ENCODE measurements at regions not wholly inside any gene's neighbourhood (a gene's known extent, or its start where the extent isn't known, plus 50 kb on each side); places are given as distances from the start of the nearest gene placed in this dataset.

DNA sequence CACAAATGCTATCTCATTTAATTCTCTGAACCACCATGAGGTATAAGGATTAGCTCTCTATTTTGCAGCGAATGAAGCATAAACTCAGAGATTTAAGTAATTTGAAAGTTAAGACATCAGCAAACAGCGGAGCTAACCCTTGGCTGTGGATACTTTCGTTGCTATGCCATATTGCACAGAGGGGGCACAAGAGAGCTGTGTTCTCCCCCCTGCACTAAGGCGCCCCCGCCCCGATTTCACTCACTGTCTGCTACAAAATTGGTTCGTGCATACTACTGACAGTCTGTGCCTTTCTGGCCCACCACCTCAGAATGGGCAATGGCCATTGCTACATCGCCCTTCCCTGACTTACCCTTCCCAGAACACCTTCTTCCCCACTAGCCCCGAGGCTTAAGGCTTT lies 105.7 kb upstream of the OBI1 start:
- Histone ChIP-seq H3K9ac (ENCODE audit: low read depth, low read length) (no peak overlapping the region), H3K27ac (ENCODE audit: low read length) (no peak overlapping the region), H3K4me1 (ENCODE audit: insufficient read depth, low read length) (no peaks in the 10 kb centered on the region), H3K9me3 (ENCODE audit: insufficient read depth, low read depth, low read length) (no peaks in the 10 kb centered on the region), H3K27me3 (ENCODE audit: insufficient read depth, low read length) (no peaks in the 10 kb centered on the region), H3K4me3 (ENCODE audit: low read length) (no peak overlapping the region), H3K36me3 (ENCODE audit: insufficient read depth, low read depth, low read length) (no peaks in the 10 kb centered on the region)

DNA sequence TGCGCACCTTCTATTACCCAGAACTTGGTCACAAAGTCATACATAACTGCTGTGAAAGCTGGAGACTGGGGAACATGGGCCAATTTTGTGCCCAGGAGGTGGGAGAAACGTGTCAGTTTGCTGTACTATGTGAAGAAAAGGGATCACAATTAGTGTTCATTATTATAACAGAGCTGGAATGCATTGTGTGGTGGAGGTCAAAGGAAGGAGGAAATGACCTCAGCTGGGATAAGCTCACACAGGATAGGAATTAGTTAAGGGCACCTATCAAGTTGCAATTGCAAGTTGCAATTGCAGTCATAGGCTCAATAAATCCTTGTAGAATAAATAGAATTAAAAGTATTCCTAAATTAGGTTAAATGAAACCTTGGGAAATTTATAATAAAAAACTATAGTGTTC lies 103.9 kb upstream of the OBI1 start:
- Histone ChIP-seq H3K9ac (ENCODE audit: low read depth, low read length) (no peak overlapping the region), H3K4me3 (ENCODE audit: low read length) (no peak overlapping the region), H3K27ac (ENCODE audit: low read length) (no peak overlapping the region), H3K36me3 (ENCODE audit: insufficient read depth, low read depth, low read length) (no peaks in the 10 kb centered on the region), H3K27me3 (ENCODE audit: insufficient read depth, low read length) (no peaks in the 10 kb centered on the region), H3K4me1 (ENCODE audit: insufficient read depth, low read length) (no peaks in the 10 kb centered on the region), H3K9me3 (ENCODE audit: insufficient read depth, low read depth, low read length) (no peaks in the 10 kb centered on the region)

DNA sequence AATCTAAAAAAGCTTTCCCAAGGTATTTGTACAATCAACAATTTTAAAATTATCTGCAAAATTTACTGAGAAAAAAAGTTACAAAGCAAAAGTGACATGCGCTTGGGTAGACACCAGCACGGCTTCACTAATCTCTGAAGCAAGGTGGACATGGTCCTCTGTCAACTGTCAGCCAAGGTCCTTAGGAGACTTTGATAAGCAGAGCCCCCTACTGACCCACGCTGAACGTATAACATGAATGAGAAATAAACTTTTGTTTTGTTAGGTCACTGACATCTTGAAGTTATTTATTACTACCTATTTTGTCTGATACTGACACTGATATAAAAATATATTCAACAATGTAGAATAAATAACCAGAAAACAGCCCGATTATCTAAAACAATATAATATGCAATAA lies 100.7 kb upstream of the OBI1 start:
- no peaks in the 10 kb centered on the region for H3K4me1 ChIP-seq (ENCODE audit: insufficient read depth, low read length)
- H3K27me3 ChIP-seq (ENCODE audit: insufficient read depth, low read length) = no peaks in the 10 kb centered on the region
- no peak overlapping the region for H3K4me3 ChIP-seq (ENCODE audit: low read length)
- no peaks in the 10 kb centered on the region for H3K9me3 ChIP-seq (ENCODE audit: insufficient read depth, low read depth, low read length)
- no peak overlapping the region for H3K9ac ChIP-seq (ENCODE audit: low read depth, low read length)
- H3K27ac ChIP-seq (ENCODE audit: low read length) = no peak overlapping the region
- no peaks in the 10 kb centered on the region for H3K36me3 ChIP-seq (ENCODE audit: insufficient read depth, low read depth, low read length)

DNA sequence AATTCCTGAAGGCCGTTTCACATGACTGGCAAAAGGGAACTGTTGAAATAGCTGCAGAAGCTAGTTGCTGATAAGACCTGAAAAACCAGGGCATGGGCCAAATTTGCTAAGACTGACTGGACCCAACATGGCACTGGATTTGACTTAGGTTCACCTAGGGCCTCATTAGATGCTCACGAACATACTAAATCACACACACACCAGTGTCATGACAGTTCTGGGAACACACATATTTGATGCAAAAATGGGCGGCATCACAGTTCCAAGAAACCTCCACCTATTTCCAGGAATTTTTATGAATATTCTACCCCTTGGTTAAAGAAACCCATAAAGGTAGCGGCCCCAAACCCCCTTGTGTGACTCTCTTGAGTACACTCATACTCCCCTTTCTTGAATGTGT lies 99.6 kb upstream of the OBI1 start:
- no peaks in the 10 kb centered on the region for H3K36me3 ChIP-seq (ENCODE audit: insufficient read depth, low read depth, low read length)
- H3K9ac ChIP-seq (ENCODE audit: low read depth, low read length) = no peak overlapping the region
- H3K4me3 ChIP-seq (ENCODE audit: low read length) = no peak overlapping the region
- no peaks in the 10 kb centered on the region for H3K27me3 ChIP-seq (ENCODE audit: insufficient read depth, low read length)
- H3K4me1 ChIP-seq (ENCODE audit: insufficient read depth, low read length) = peaks cover 9% of the 10 kb centered on the region
- no peak overlapping the region for H3K27ac ChIP-seq (ENCODE audit: low read length)
- no peaks in the 10 kb centered on the region for H3K9me3 ChIP-seq (ENCODE audit: insufficient read depth, low read depth, low read length)

DNA sequence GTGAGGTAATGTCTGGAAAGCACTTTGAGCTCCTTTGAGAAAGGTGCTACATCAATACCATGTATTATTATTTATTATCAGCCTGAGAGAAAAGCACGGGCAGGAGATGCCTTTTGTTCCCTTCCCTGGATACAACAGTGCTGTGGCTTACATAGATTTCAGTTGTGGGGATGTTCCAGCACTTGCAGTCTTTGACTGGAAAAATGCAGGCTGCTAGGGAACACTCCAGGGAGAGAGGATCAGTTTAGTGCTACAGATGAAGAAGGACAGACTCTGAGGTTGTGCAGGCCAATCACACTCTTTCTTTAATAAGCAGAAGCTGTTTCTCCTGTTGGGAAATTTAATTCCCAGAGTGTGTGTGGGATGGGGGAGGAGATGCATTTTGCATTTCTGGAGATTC lies 94.5 kb upstream of the OBI1 start:
- Histone ChIP-seq H3K27ac (ENCODE audit: low read length) (peak overlapping the region; percentile 8), H3K4me3 (ENCODE audit: low read length) (no peak overlapping the region), H3K9me3 (ENCODE audit: insufficient read depth, low read depth, low read length) (no peaks in the 10 kb centered on the region), H3K9ac (ENCODE audit: low read depth, low read length) (no peak overlapping the region), H3K4me1 (ENCODE audit: insufficient read depth, low read length) (peaks cover 12% of the 10 kb centered on the region), H3K36me3 (ENCODE audit: insufficient read depth, low read depth, low read length) (no peaks in the 10 kb centered on the region), H3K27me3 (ENCODE audit: insufficient read depth, low read length) (no peaks in the 10 kb centered on the region)

DNA sequence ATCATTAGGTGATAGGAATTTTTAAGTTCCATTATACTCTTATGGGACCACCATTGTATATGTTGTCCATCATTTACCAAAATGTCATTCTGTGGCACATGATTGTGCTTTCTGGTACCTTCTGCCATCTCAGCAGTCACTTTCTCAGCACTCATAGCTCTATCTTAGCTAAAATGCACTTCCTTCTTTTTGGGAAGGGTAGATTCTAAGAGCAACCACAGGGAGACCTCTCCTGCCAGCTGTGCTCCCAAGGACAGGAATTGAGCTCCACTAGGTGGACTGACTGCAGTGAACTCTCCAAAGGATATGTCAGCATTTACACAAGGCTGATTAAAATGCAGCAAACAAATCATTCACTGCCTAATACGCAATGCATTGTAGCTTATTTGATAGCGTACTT lies 91.8 kb upstream of the OBI1 start:
- no peak overlapping the region for H3K4me3 ChIP-seq (ENCODE audit: low read length)
- no peaks in the 10 kb centered on the region for H3K27me3 ChIP-seq (ENCODE audit: insufficient read depth, low read length)
- no peaks in the 10 kb centered on the region for H3K36me3 ChIP-seq (ENCODE audit: insufficient read depth, low read depth, low read length)
- no peak overlapping the region for H3K9ac ChIP-seq (ENCODE audit: low read depth, low read length)
- H3K9me3 ChIP-seq (ENCODE audit: insufficient read depth, low read depth, low read length) = no peaks in the 10 kb centered on the region
- H3K4me1 ChIP-seq (ENCODE audit: insufficient read depth, low read length) = peaks cover 12% of the 10 kb centered on the region
- H3K27ac ChIP-seq (ENCODE audit: low read length) = no peak overlapping the region

DNA sequence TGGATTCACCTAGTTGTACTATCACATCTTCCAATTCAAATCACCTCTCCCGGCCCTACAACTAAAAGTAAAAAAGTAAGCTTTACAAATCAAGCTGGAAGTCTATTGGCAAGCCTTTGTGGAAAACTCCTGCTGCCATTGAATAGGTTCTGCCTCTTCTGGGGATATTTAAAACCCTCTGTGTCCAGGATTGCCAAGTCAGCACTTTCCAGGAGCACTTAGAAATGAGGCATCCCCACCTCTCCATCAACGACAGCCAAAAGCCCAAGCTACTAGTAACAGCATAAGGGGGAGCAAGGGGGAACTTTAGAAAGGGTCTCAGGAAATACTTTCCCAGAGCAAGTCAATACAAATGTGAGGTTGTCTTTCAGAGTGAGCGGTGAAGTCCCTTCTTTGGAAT lies 85.0 kb upstream of the OBI1 start:
- H3K27ac ChIP-seq (ENCODE audit: low read length) = no peak overlapping the region
- H3K4me1 ChIP-seq (ENCODE audit: insufficient read depth, low read length) = peaks cover 5% of the 10 kb centered on the region; the same call in 1 of the 2 replicates
- H3K9me3 ChIP-seq (ENCODE audit: insufficient read depth, low read depth, low read length) = no peaks in the 10 kb centered on the region
- H3K4me3 ChIP-seq (ENCODE audit: low read length) = no peak overlapping the region
- no peak overlapping the region for H3K9ac ChIP-seq (ENCODE audit: low read depth, low read length)
- no peaks in the 10 kb centered on the region for H3K36me3 ChIP-seq (ENCODE audit: insufficient read depth, low read depth, low read length)
- H3K27me3 ChIP-seq (ENCODE audit: insufficient read depth, low read length) = no peaks in the 10 kb centered on the region

DNA sequence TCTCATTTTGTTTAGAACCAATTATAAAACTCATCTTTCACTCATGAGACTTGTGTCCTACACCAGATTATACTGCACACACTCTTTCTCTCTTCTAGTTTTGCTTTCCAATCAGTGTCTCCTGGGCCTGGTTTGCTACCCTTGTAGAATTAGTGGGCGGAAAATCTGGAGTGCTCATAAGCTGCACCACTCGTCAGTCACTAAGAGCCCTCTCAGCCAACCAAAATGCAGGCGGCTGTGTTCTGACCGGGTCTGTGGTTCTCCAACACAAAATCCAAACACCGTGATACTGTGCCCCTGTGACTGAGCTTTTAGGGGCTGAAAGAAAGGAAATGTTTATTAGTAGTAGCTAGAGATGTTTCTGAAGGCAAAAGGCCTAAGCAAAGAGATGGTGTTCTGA lies 83.7 kb upstream of the OBI1 start:
- H3K4me1 ChIP-seq (ENCODE audit: insufficient read depth, low read length) = peaks cover 5% of the 10 kb centered on the region; the same call in 1 of the 2 replicates
- H3K36me3 ChIP-seq (ENCODE audit: insufficient read depth, low read depth, low read length) = no peaks in the 10 kb centered on the region
- no peak overlapping the region for H3K27ac ChIP-seq (ENCODE audit: low read length)
- H3K4me3 ChIP-seq (ENCODE audit: low read length) = no peak overlapping the region
- H3K27me3 ChIP-seq (ENCODE audit: insufficient read depth, low read length) = no peaks in the 10 kb centered on the region
- no peak overlapping the region for H3K9ac ChIP-seq (ENCODE audit: low read depth, low read length)
- H3K9me3 ChIP-seq (ENCODE audit: insufficient read depth, low read depth, low read length) = no peaks in the 10 kb centered on the region

DNA sequence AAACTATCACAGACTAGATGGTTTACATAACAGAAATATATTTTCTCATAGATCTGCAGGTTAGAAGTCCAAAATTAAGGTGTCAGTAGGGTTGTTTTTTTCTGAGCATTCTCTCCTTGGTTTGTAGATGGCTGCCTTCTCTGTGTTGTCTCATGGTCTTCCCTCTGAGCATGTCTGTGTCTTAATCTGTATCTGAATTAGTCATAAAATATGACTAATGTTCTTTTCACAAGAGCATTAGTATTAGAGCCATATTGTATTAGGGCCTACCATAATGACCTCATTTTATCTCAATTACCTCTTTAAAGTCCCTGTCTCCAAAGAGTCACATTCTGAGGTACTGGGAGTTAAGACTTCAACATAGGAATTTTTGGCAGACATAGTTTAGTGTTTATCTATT lies 77.2 kb upstream of the OBI1 start:
- Histone ChIP-seq H3K36me3 (ENCODE audit: insufficient read depth, low read depth, low read length) (no peaks in the 10 kb centered on the region), H3K4me3 (ENCODE audit: low read length) (no peak overlapping the region)

DNA sequence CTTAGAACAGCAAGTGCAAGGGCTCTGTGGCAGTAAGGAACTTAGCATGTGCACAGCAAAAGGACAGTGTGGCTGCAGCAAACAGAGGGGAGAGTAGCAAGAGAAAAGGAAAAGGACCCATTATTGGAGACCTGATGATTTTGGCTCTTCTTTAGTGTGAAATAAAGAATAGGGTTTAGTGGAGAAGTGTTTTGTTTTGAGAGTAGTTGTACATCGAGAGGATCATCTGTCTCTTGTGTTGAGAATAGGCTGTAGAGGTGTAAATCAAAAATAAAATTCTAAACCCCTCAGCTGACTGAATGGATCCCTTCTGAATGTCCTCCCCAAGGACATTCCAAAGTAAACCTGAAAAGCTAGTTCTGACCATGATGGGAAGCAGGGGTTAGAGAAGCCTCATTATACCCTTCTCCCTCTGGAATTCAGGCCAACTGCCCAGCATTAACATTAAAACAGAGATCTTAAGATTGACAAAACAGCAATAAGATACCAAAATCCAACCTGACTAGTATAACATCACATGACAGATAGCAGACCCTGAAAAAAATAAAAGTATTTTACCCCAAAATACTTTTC lies 73.6 kb upstream of the OBI1 start:
- Histone ChIP-seq H3K27ac (ENCODE audit: low read length) (no peak overlapping the region), H3K4me1 (ENCODE audit: insufficient read depth, low read length) (no peaks in the 10 kb centered on the region), H3K4me3 (ENCODE audit: low read length) (no peak overlapping the region), H3K9me3 (ENCODE audit: insufficient read depth, low read depth, low read length) (no peaks in the 10 kb centered on the region), H3K27me3 (ENCODE audit: insufficient read depth, low read length) (no peaks in the 10 kb centered on the region), H3K36me3 (ENCODE audit: insufficient read depth, low read depth, low read length) (no peaks in the 10 kb centered on the region), H3K9ac (ENCODE audit: low read depth, low read length) (no peak overlapping the region)

More for the DNA sequence above, 77.2 kb upstream of the OBI1 start:
- Histone ChIP-seq H3K4me1 (ENCODE audit: insufficient read depth, low read length) (no peaks in the 10 kb centered on the region), H3K9ac (ENCODE audit: low read depth, low read length) (no peak overlapping the region), H3K27me3 (ENCODE audit: insufficient read depth, low read length) (no peaks in the 10 kb centered on the region), H3K27ac (ENCODE audit: low read length) (no peak overlapping the region), H3K9me3 (ENCODE audit: insufficient read depth, low read depth, low read length) (no peaks in the 10 kb centered on the region)

DNA sequence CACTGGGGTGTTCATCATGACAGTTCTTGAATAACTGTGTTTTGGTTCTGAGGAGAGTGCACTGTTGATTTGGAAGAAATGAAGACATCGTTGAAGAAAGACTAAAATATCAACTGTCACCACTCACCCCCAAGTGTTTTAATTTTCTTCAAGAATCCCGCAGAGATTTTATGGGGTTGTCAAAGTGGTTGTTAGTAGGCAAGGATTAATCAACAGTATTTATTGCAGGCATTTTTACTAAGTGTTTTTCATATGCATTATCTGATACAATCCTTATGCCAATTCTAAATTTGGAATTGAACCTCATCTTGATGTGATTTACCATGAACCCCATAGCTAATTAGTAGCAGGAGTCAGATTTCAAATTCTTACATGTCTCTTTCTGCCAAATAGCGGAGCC lies 63.7 kb upstream of the OBI1 start:
- H3K9ac ChIP-seq (ENCODE audit: low read depth, low read length) = no peak overlapping the region
- H3K36me3 ChIP-seq (ENCODE audit: insufficient read depth, low read depth, low read length) = no peaks in the 10 kb centered on the region
- H3K27ac ChIP-seq (ENCODE audit: low read length) = no peak overlapping the region
- H3K4me3 ChIP-seq (ENCODE audit: low read length) = no peak overlapping the region
- H3K27me3 ChIP-seq (ENCODE audit: insufficient read depth, low read length) = no peaks in the 10 kb centered on the region
- H3K9me3 ChIP-seq (ENCODE audit: insufficient read depth, low read depth, low read length) = no peaks in the 10 kb centered on the region
- 0 out of 2 replicates have a peak, but pooled peaks cover 5% of the 10 kb centered on the region for H3K4me1 ChIP-seq (ENCODE audit: insufficient read depth, low read length)

DNA sequence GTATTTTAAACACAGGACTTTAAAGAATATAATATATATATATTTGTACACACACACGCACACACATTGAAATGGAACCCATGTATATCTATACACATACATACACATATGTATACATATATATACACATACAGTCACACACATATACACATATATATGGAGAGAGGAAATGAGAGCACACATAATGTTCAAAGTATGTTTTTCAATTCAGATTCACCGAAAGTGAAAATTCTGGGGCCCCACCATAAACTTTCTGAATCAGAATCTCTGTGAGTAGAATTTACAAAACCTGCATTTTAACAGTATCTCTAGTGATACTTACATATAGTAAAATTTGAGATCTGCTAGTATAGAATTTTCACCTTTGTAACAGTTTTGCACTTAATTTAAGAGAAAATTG lies 60.4 kb upstream of the OBI1 start:
- H3K36me3 ChIP-seq (ENCODE audit: insufficient read depth, low read depth, low read length) = no peaks in the 10 kb centered on the region
- H3K9ac ChIP-seq (ENCODE audit: low read depth, low read length) = no peak overlapping the region
- 0 out of 2 replicates have a peak, but pooled peaks cover 5% of the 10 kb centered on the region for H3K4me1 ChIP-seq (ENCODE audit: insufficient read depth, low read length)
- no peaks in the 10 kb centered on the region for H3K9me3 ChIP-seq (ENCODE audit: insufficient read depth, low read depth, low read length)
- H3K4me3 ChIP-seq (ENCODE audit: low read length) = no peak overlapping the region
- no peaks in the 10 kb centered on the region for H3K27me3 ChIP-seq (ENCODE audit: insufficient read depth, low read length)
- H3K27ac ChIP-seq (ENCODE audit: low read length) = no peak overlapping the region

Measured in iPS-20b (cell line).